GM21723 (cell line): ENCODE measurements at regions not wholly inside any gene's neighbourhood (a gene's known extent, or its start where the extent isn't known, plus 50 kb on each side); places are given as distances from the start of the nearest gene placed in this dataset.
A peak's percentile ranks its signal among the peaks of the same experiment; 100 is the strongest.
"Not testable (repeated sequence)": the region's sequence is repeated elsewhere in the genome, so short reads cannot be mapped to it uniquely, and the experiment has no call there.

Source experiments
- ATAC-seq: cut with Tn5 transposase; IDR thresholded peaks from one replicate; pipeline ENCODE4 v1.9.1; 2021; ENCODE audit warnings: mild to moderate bottlenecking, moderate library complexity; ENCODE audit not compliant: unreplicated experiment

GRCh38 chr13:58879114-58879513 lies 1247.6 kb downstream of the PCDH17 start:
- ATAC-seq, result no peak

- ATAC-seq, result no peak
These were observed 1251.0 kb downstream of the PCDH17 start for GRCh38 chr13:58882516-58882915.

GRCh38 chr13:58883405-58883804 lies 1251.9 kb downstream of the PCDH17 start:
- ATAC-seq, result no peak

- no peak for ATAC-seq
These were observed 1253.0 kb downstream of the PCDH17 start for GRCh38 chr13:58884353-58885209.

- no peak for ATAC-seq
These were observed 1257.9 kb downstream of the PCDH17 start for GRCh38 chr13:58889474-58889873.

GRCh38 chr13:58893396-58893795 lies 1261.9 kb downstream of the PCDH17 start:
- ATAC-seq, result no peak

GRCh38 chr13:58906329-58907007 lies 1257.3 kb downstream of the DIAPH3 start:
- no peak for ATAC-seq

GRCh38 chr13:58907347-58907746 lies 1256.4 kb downstream of the DIAPH3 start:
- ATAC-seq, result no peak

- ATAC-seq, result no peak
These were observed 1255.6 kb downstream of the DIAPH3 start for GRCh38 chr13:58908019-58908679.

GRCh38 chr13:58919551-58919950 lies 1244.2 kb downstream of the DIAPH3 start:
- ATAC-seq, result no peak

- ATAC-seq, result no peak
These were observed 1242.6 kb downstream of the DIAPH3 start for GRCh38 chr13:58921129-58921528.

GRCh38 chr13:58926858-58927257 lies 1236.9 kb downstream of the DIAPH3 start:
- no peak for ATAC-seq

GRCh38 chr13:58933475-58933874 lies 1230.3 kb downstream of the DIAPH3 start:
- no peak for ATAC-seq

GRCh38 chr13:58935689-58936088 lies 1228.0 kb downstream of the DIAPH3 start:
- no peak for ATAC-seq

GRCh38 chr13:58946274-58946673 lies 1217.5 kb downstream of the DIAPH3 start:
- no peak for ATAC-seq

- no peak for ATAC-seq
These were observed 1214.1 kb downstream of the DIAPH3 start for GRCh38 chr13:58949646-58950045.

- ATAC-seq, result no peak
These were observed 1212.8 kb downstream of the DIAPH3 start for GRCh38 chr13:58950911-58951310.

- ATAC-seq, result peak; percentile 77
These were observed 1210.1 kb downstream of the DIAPH3 start for GRCh38 chr13:58953638-58954037.

- no peak for ATAC-seq
These were observed 1208.0 kb downstream of the DIAPH3 start for GRCh38 chr13:58955546-58956385.

- ATAC-seq, result not testable (repeated sequence)
These were observed 1205.6 kb downstream of the DIAPH3 start for GRCh38 chr13:58958097-58958496.

GRCh38 chr13:58960888-58961287 lies 1202.8 kb downstream of the DIAPH3 start:
- ATAC-seq, result no peak
